ENCODE measurements at regions not wholly inside any gene's neighbourhood (a gene's known extent, or its start where the extent isn't known, plus 50 kb on each side); places are given as distances from the start of the nearest gene placed in this dataset.

DNA sequence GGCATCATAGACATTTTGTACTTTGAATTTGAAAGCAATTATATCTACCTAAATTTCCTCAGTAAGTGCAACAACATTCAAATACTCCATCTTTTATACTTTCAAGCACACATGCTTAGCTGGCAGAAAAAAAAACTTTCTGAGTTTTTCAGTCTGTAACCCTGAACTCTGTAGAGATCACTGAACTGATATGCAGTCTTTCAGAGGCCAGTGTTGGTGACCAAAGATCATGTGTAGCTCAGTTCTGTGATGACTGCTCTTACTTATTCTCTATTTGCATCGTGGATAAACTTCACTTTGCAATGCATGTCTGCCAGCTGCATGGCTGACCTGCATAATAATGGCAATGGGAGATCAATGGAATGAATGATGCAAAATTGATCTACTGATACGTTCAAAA is 431.3 kb downstream of the FRK start:
- no peaks in the 10 kb centered on the region for H3K36me3 ChIP-seq (ENCODE audit: control insufficient read depth in 2 of 2, insufficient read depth in 2 of 2, low read length in 1 of 2)
- no peak overlapping the region for H3K4me2 ChIP-seq (ENCODE audit: control insufficient read depth, insufficient read depth)
- ATAC-seq: no peak
- TF ChIP-seq, protein P1, sequence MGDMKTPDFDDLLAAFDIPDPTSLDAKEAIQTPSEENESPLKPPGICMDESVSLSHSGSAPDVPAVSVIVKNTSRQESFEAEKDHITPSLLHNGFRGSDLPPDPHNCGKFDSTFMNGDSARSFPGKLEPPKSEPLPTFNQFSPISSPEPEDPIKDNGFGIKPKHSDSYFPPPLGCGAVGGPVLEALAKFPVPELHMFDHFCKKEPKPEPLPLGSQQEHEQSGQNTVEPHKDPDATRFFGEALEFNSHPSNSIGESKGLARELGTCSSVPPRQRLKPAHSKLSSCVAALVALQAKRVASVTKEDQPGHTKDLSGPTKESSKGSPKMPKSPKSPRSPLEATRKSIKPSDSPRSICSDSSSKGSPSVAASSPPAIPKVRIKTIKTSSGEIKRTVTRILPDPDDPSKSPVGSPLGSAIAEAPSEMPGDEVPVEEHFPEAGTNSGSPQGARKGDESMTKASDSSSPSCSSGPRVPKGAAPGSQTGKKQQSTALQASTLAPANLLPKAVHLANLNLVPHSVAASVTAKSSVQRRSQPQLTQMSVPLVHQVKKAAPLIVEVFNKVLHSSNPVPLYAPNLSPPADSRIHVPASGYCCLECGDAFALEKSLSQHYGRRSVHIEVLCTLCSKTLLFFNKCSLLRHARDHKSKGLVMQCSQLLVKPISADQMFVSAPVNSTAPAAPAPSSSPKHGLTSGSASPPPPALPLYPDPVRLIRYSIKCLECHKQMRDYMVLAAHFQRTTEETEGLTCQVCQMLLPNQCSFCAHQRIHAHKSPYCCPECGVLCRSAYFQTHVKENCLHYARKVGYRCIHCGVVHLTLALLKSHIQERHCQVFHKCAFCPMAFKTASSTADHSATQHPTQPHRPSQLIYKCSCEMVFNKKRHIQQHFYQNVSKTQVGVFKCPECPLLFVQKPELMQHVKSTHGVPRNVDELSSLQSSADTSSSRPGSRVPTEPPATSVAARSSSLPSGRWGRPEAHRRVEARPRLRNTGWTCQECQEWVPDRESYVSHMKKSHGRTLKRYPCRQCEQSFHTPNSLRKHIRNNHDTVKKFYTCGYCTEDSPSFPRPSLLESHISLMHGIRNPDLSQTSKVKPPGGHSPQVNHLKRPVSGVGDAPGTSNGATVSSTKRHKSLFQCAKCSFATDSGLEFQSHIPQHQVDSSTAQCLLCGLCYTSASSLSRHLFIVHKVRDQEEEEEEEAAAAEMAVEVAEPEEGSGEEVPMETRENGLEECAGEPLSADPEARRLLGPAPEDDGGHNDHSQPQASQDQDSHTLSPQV (IDR thresholded peaks at IDR 0.05): no peak
- TF ChIP-seq SUPT20H (IDR thresholded peaks at IDR 0.05; ENCODE audit: borderline replicate concordance, control insufficient read depth, low read depth, low read length) (no peak), KDM1A (IDR thresholded peaks at IDR 0.05; ENCODE audit: borderline replicate concordance) (no peak), SPI1 (IDR thresholded peaks at IDR 0.05; ENCODE audit: borderline replicate concordance, insufficient read depth, low read depth, low read length) (no peak), IKZF2 (IDR thresholded peaks at IDR 0.05) (no peak)
- no peak for DNase-seq (ENCODE audit: low read depth, low spot score)
- ChIA-PET CTCF (no interaction called here), POLR2A (no interaction called here), RAD21 (ENCODE audit: unreplicated experiment) (no interaction called here), SMC1A (ENCODE audit: uncharacterized antibody, unreplicated experiment) (no interaction called here)
- BruUV-seq (replicated peaks): no TSS peak
- WGBS (ENCODE audit: insufficient coverage, insufficient replicate concordance, low lambda C conversion rate, missing lambda C conversion rate): 3% methylated on average over 2 of the region's 2 CpGs
- no peaks in the 10 kb centered on the region for H4K20me1 ChIP-seq (ENCODE audit: control insufficient read depth, insufficient read depth)
- no peaks in the 10 kb centered on the region for H3K4me1 ChIP-seq (ENCODE audit: control insufficient read depth, insufficient read depth, low read length)
- no peak overlapping the region for H3K9ac ChIP-seq (ENCODE audit: control insufficient read depth, insufficient read depth, low read length)
- in situ Hi-C loops (cut with MboI): no loop called here
- H3K27ac ChIP-seq (ENCODE audit: control insufficient read depth, insufficient read depth): no peak overlapping the region
- no peak for FAIRE-seq
- no peaks in the 10 kb centered on the region for H3K79me2 ChIP-seq (ENCODE audit: control insufficient read depth, insufficient read depth, low read length)
- no peak overlapping the region for H3K4me3 ChIP-seq
- H3K9me3 ChIP-seq (replicated peaks; ENCODE audit: control insufficient read depth, insufficient read depth, low read length): no peaks in the 10 kb centered on the region
- no peaks in the 10 kb centered on the region for H3K27me3 ChIP-seq (replicated peaks in 1 of 2; ENCODE audit: control insufficient read depth in 2 of 2, insufficient read depth in 2 of 2, low read length in 1 of 2)
- no peak overlapping the region for H2AFZ ChIP-seq (ENCODE audit: control insufficient read depth, low read depth, low read length)
- intact Hi-C loops (cut with micrococcal nuclease; ENCODE audit: unreplicated experiment): no loop called here
